SK-N-SH (cell line): ENCODE measurements at regions not wholly inside any gene's neighbourhood (a gene's known extent, or its start where the extent isn't known, plus 50 kb on each side); places are given as distances from the start of the nearest gene placed in this dataset.

Source experiments
- CTCF ChIA-PET: fragments of 300-600, 350-600 bp; formaldehyde crosslinking; extraction: SDS; loops from one replicate; lab custom pipeline; 2021; lab: Yijun Ruan, JAX
- POLR2A ChIA-PET: fragments of 350-600 bp; sonication (Branson Sonifier 250); formaldehyde crosslinking; extraction: SDS; loops from one replicate; lab custom pipeline; 2020; ENCODE audit warnings: antibody characterized with exemption, inconsistent platforms; lab: Yijun Ruan, JAX
- DNase-seq: peaks from one replicate; pipeline ENCODE4 v3.0.0; 2012
- H2AFZ ChIP-seq: fragments of 200-600 bp; sonication (generic); 2 replicates; pipeline ENCODE4 v1.8.1; 2016; ENCODE audit warnings: antibody characterized with exemption, mild to moderate bottlenecking, low read depth
- H3F3A ChIP-seq: fragments of 200-600 bp; sonication (generic); replicated peaks from 2 replicates; pipeline ENCODE3; 2016; ENCODE audit warnings: antibody characterized with exemption, mild to moderate bottlenecking; ENCODE audit not compliant: insufficient read depth
- H3K27ac ChIP-seq, 2 experiments: fragments of 200-500 bp in 1 of 2; fragments of 200-600 bp in 1 of 2; sonication (Bioruptor generic) in 1 of 2; sonication (generic), shearing (Covaris generic) in 1 of 2; 2 replicates each; pipeline versions ENCODE4 v1.5.1 to v1.6.1; 2014 to 2016; ENCODE audit warnings: low read depth in 2 of 2, inconsistent platforms in 1 of 2, low read length in 1 of 2, mild to moderate bottlenecking in 1 of 2, mixed read lengths in 1 of 2
- H3K27me3 ChIP-seq: fragments of 200-600 bp; sonication (generic), shearing (Covaris generic); 2 replicates; pipeline ENCODE4 v1.6.1; 2016; ENCODE audit warnings: mixed run types; ENCODE audit not compliant: insufficient read depth
- H3K36me3 ChIP-seq, 2 experiments: fragments of 200-500 bp in 1 of 2; fragments of 200-600 bp in 1 of 2; sonication (Bioruptor generic) in 1 of 2; sonication (generic) in 1 of 2; replicated peaks in 1 of 2; 2 replicates each; pipeline versions ENCODE3 to v1.5.1; 2014 to 2016; ENCODE audit warnings: low read length in 1 of 2, mild to moderate bottlenecking in 1 of 2; ENCODE audit not compliant: insufficient read depth in 2 of 2, control insufficient read depth in 1 of 2
- H3K4me1 ChIP-seq, 2 experiments: fragments of 200-500 bp in 1 of 2; fragments of 200-600 bp in 1 of 2; sonication (Bioruptor generic) in 1 of 2; sonication (generic), shearing (Covaris generic) in 1 of 2; 2 replicates each; pipeline versions ENCODE4 v1.5.1 to v1.6.1; 2014 to 2016; ENCODE audit warnings: low read depth in 1 of 2, low read length in 1 of 2, mixed run types in 1 of 2; ENCODE audit not compliant: insufficient read depth in 2 of 2, control insufficient read depth in 1 of 2
- H3K4me2 ChIP-seq: fragments of 200-600 bp; sonication (generic), shearing (Covaris generic); 2 replicates; pipeline ENCODE4 v1.6.1; 2017; ENCODE audit warnings: mixed run types
- H3K4me3 ChIP-seq, 2 experiments: fragments of 200-500 bp in 1 of 2; fragments of 200-600 bp in 1 of 2; sonication (Bioruptor generic) in 1 of 2; sonication (generic), shearing (Covaris generic) in 1 of 2; 2 replicates each; pipeline versions ENCODE4 v1.5.1 to v1.8.1; 2014 to 2016; ENCODE audit warnings: low read depth in 2 of 2, inconsistent platforms in 1 of 2, low read length in 1 of 2, mild to moderate bottlenecking in 1 of 2, mixed read lengths in 1 of 2, moderate library complexity in 1 of 2
- H3K79me2 ChIP-seq: fragments of 200-600 bp; sonication (generic); 2 replicates; pipeline ENCODE4 v1.8.1; 2017; ENCODE audit warnings: mild to moderate bottlenecking; ENCODE audit not compliant: insufficient read depth
- H3K9ac ChIP-seq: fragments of 200-600 bp; sonication (generic); 2 replicates; pipeline ENCODE4 v1.6.1; 2017; ENCODE audit warnings: mixed run types
- H3K9me2 ChIP-seq: fragments of 200-600 bp; sonication (generic); 2 replicates; pipeline ENCODE4 v1.6.1; 2017; ENCODE audit warnings: mixed run types
- H3K9me3 ChIP-seq: fragments of 200-600 bp; sonication (generic); 2 replicates; pipeline ENCODE4 v1.6.1; 2017; ENCODE audit warnings: mixed run types, mild to moderate bottlenecking, moderate library complexity
- H4K20me1 ChIP-seq: fragments of 200-600 bp; sonication (generic); 2 replicates; pipeline ENCODE4 v1.6.1; 2017; ENCODE audit warnings: mild to moderate bottlenecking, mixed run types; ENCODE audit not compliant: insufficient read depth
- ELF1 ChIP-seq: IDR thresholded peaks from 2 replicates; pipeline ENCODE4 v1.4.0; 2012
- EP300 ChIP-seq, 2 experiments: IDR thresholded peaks; 2 replicates each; pipeline versions ENCODE4 v1.4.0 to v1.6.1; 2012; ENCODE audit warnings: borderline replicate concordance in 1 of 2, low read depth in 1 of 2, low read length in 1 of 2
- FOXJ3 ChIP-seq: sonication (generic); formaldehyde crosslinking; IDR thresholded peaks from 2 replicates; pipeline ENCODE4 v1.5.1; 2020; ENCODE audit warnings: mild to moderate bottlenecking, missing genetic modification reagents
- GATA2 ChIP-seq: sonication (generic); formaldehyde crosslinking; IDR thresholded peaks from 2 replicates; pipeline ENCODE4 v1.5.0; 2020; ENCODE audit warnings: mild to moderate bottlenecking, missing genetic modification reagents
- JUND ChIP-seq: IDR thresholded peaks from 2 replicates; pipeline ENCODE4 v1.4.0; 2012
- MXI1 ChIP-seq: IDR thresholded peaks from 2 replicates; pipeline ENCODE4 v1.6.1; 2012; ENCODE audit warnings: mild to moderate bottlenecking, low read depth, low read length, improper control_type of control experiment
- RCOR1 ChIP-seq: fragments of 150-350 bp; IDR thresholded peaks from 2 replicates; pipeline ENCODE4 v1.6.1; 2017; ENCODE audit warnings: antibody characterized with exemption, low read length
- RFX5 ChIP-seq: IDR thresholded peaks from 2 replicates; pipeline ENCODE4 v1.6.1; 2012; ENCODE audit warnings: mild to moderate bottlenecking, improper control_type of control experiment, low read length
- SMC3 ChIP-seq: IDR thresholded peaks from 2 replicates; pipeline ENCODE4 v1.6.1; 2012; ENCODE audit warnings: low read depth, low read length, improper control_type of control experiment
- TAF1 ChIP-seq: IDR thresholded peaks from 2 replicates; pipeline ENCODE4 v1.6.1; 2012; ENCODE audit warnings: low read depth, mild to moderate bottlenecking, low read length, moderate library complexity, borderline replicate concordance
- TCF12 ChIP-seq: IDR thresholded peaks from 2 replicates; pipeline ENCODE4 v1.4.0; 2012
- TEAD4 ChIP-seq: IDR thresholded peaks from 2 replicates; pipeline ENCODE4 v1.4.0; 2012; ENCODE audit warnings: mild to moderate bottlenecking, borderline replicate concordance; ENCODE audit not compliant: insufficient read depth
- YY1 ChIP-seq: IDR thresholded peaks from 2 replicates; pipeline ENCODE4 v1.4.0; 2012; ENCODE audit warnings: low read depth, mild to moderate bottlenecking
- WGBS: methylation state at CpG from one replicate; pipeline ENCODE4 v1.1.6; 2017; ENCODE audit warnings: low lambda C conversion rate; 5-methylcytosine and 5-hydroxymethylcytosine counted together
- TF ChIP-seq, protein P1 (sequence below): IDR thresholded peaks from 2 replicates; pipeline ENCODE4 v1.4.0; 2012; ENCODE audit warnings: low read depth, borderline replicate concordance
- TF ChIP-seq, protein P2 (sequence below): fragments of 150-350 bp; IDR thresholded peaks from 2 replicates; pipeline ENCODE4 v1.6.1; 2016; ENCODE audit warnings: mild to moderate bottlenecking, low read depth, low read length
- TF ChIP-seq, protein P3 (sequence below): IDR thresholded peaks from 2 replicates; pipeline ENCODE4 v1.4.0; 2012; ENCODE audit warnings: low read depth, borderline replicate concordance

DNA sequence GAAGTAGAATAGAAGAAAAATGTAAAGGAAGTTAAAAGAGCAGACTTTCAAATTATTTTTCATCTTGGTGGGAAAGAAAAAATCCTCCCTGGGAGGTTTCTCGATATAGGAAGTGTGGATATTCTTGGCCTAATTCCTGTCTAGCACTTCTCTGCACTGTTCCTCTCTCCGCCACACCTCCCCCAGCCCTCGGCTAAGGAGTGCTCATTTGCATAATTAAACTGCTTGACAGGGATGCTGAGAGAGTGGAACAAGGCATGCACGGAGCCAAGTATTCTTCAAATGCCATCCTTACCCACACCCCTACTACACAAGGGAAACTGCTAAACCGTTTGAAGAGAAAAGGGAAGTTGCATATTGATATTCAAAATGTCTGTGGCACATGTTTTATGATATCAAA is 511.0 kb upstream of the HTR2A start:
- no peaks in the 10 kb centered on the region for H3F3A ChIP-seq
- H3K27ac ChIP-seq = no peak overlapping the region
- H3K9me2 ChIP-seq = no peaks in the 10 kb centered on the region
- POLR2A ChIA-PET = no interaction called here
- TF ChIP-seq ELF1 = no peak
- TF ChIP-seq, all 33 proteins: peak for 0
- Histone ChIP-seq H3K9me3 (no peaks in the 10 kb centered on the region), H3K9ac (no peak overlapping the region), H3K27me3 (no peaks in the 10 kb centered on the region), H3K79me2 (no peaks in the 10 kb centered on the region), H3K36me3 (no peaks in the 10 kb centered on the region), H4K20me1 (no peaks in the 10 kb centered on the region), H3K4me2 (no peak overlapping the region), H2AFZ (peak overlapping the region; percentile 33; the same call in 1 of the 2 replicates), H3K4me3 (no peak overlapping the region), H3K4me1 (no peaks in the 10 kb centered on the region)
- no peak for DNase-seq
- CTCF ChIA-PET = interaction anchor here (0.7 kb wide), 1 partner anchor 115 kb away, joined by 3 read pairs; no protein-coding TSS in a partner anchor
- WGBS = 37% methylated on average over 5 of the region's 5 CpGs

DNA sequence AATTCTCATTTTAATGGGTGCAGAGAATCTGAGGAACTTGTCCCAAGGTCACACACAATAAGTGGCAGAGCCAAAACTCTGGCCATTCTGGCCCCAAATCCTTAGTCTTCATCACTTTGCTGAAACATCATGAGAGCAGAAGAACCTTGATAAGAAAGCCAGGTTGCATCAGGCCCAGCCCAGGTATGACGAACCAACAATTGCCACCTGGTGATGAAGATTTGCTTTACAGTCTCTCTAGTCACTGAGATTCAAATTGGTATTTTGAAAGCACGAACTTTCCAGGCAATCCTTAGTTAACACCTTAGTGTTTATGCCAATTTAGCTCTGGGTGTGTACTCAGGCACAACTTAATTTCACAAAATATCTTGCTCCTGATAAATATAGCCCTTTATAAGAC is 502.7 kb upstream of the HTR2A start:
- Histone ChIP-seq H3K79me2 (no peaks in the 10 kb centered on the region), H3K27ac (no peak overlapping the region), H3K4me2 (no peak overlapping the region), H3K36me3 (no peaks in the 10 kb centered on the region), H3K9me2 (no peaks in the 10 kb centered on the region), H4K20me1 (no peaks in the 10 kb centered on the region), H3K9me3 (no peaks in the 10 kb centered on the region), H3K27me3 (no peaks in the 10 kb centered on the region), H3K9ac (no peak overlapping the region), H2AFZ (no peak overlapping the region), H3F3A (no peaks in the 10 kb centered on the region), H3K4me1 (no peaks in the 10 kb centered on the region; a peak in 1 of 4 replicates), H3K4me3 (no peak overlapping the region)
- TF ChIP-seq RFX5 (no peak), MXI1 (no peak), TEAD4 (no peak), TCF12 (no peak), EP300 (IDR thresholded peaks at IDR 0.05; ENCODE audit: borderline replicate concordance in 1 of 2, low read depth in 1 of 2, low read length in 1 of 2) (no peak), YY1 (no peak), JUND (no peak), ELF1 (no peak), TAF1 (no peak), RCOR1 (no peak), GATA2 (CRISPR knock-in tag) (no peak), FOXJ3 (no peak), SMC3 (no peak)
- TF ChIP-seq, protein P1, sequence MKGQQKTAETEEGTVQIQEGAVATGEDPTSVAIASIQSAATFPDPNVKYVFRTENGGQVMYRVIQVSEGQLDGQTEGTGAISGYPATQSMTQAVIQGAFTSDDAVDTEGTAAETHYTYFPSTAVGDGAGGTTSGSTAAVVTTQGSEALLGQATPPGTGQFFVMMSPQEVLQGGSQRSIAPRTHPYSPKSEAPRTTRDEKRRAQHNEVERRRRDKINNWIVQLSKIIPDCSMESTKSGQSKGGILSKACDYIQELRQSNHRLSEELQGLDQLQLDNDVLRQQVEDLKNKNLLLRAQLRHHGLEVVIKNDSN = no peak
- TF ChIP-seq, protein P2, sequence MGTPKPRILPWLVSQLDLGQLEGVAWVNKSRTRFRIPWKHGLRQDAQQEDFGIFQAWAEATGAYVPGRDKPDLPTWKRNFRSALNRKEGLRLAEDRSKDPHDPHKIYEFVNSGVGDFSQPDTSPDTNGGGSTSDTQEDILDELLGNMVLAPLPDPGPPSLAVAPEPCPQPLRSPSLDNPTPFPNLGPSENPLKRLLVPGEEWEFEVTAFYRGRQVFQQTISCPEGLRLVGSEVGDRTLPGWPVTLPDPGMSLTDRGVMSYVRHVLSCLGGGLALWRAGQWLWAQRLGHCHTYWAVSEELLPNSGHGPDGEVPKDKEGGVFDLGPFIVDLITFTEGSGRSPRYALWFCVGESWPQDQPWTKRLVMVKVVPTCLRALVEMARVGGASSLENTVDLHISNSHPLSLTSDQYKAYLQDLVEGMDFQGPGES = no peak
- TF ChIP-seq, protein P3, sequence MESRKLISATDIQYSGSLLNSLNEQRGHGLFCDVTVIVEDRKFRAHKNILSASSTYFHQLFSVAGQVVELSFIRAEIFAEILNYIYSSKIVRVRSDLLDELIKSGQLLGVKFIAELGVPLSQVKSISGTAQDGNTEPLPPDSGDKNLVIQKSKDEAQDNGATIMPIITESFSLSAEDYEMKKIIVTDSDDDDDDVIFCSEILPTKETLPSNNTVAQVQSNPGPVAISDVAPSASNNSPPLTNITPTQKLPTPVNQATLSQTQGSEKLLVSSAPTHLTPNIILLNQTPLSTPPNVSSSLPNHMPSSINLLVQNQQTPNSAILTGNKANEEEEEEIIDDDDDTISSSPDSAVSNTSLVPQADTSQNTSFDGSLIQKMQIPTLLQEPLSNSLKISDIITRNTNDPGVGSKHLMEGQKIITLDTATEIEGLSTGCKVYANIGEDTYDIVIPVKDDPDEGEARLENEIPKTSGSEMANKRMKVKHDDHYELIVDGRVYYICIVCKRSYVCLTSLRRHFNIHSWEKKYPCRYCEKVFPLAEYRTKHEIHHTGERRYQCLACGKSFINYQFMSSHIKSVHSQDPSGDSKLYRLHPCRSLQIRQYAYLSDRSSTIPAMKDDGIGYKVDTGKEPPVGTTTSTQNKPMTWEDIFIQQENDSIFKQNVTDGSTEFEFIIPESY = no peak
- ChIA-PET CTCF (interaction anchor here (1.4 kb wide), 1 partner anchor 13 kb away, joined by 3 read pairs; no protein-coding TSS in a partner anchor), POLR2A (no interaction called here)
- 29% methylated on average over 2 of the region's 2 CpGs for WGBS
- DNase-seq = no peak
